Hematopoietic multipotent progenitor cell treated with erythropoietin and hydrocortisone succinate and interleukin-3 and kit ligand, for 17 days (in vitro differentiated cells): ENCODE measurements at regions not wholly inside any gene's neighbourhood (a gene's known extent, or its start where the extent isn't known, plus 50 kb on each side); places are given as distances from the start of the nearest gene placed in this dataset.

Experiments
- DNase-seq: peaks from one replicate; pipeline ENCODE4 v3.0.0-alpha.2; 2015; ENCODE audit warnings: low spot score

DNA sequence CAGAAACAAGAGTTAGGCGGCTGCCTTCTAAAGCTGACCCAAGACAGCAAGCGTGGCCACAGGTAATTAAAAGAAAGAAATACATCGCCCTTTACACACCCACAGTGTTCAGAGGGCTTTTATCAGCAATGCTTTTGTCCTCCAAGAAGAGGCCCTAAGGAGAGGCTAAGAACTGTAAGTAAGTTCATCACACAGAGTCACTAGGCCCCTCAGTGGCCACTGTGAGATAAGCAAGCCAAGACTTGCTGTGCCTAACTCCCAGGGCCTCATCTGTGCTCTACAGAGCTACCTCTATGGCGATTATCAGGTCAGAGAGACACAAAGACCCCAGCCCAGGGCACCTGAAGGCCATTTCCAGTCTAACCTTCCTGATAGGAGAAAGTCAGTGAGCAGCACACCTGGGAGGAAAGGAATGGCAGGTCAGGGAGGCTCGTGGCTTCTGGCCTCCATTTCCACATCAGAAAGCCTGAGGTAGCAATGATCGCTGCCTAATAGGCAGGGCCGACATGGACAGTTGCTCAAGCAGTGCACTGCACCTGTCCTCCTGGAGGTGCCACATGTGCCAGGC is 545.2 kb upstream of the CDH11 start:
- no peak for DNase-seq

- DNase-seq, result no peak
These were observed 544.5 kb upstream of the CDH11 start for GRCh38 chr16:65666132-65666941.

GRCh38 chr16:65665586-65665985 is 543.7 kb upstream of the CDH11 start:
- DNase-seq, result no peak

GRCh38 chr16:65663774-65664173 is 541.9 kb upstream of the CDH11 start:
- no peak for DNase-seq

- DNase-seq, result no peak
These were observed 540.4 kb upstream of the CDH11 start for GRCh38 chr16:65662256-65662655.

DNA sequence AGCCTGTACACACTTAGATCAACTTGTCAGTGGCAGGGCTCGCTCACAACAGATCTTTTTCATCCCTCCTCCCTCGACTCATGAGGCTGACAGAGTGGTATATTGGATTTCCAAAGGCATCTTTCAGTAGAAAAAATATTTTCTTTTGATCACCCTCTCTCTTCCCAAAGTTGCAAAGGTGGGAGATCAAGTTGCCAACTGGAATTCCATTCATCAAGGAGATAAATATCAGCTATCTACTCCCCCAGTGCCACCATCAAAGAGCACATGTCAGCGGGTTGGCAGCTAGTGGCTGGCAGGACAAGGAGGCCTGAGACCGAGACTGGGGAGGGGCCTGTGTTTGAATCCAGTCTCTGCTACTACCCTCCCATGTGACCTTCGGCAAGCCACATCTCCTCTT is 539.7 kb upstream of the CDH11 start:
- DNase-seq, result no peak

- DNase-seq, result no peak
These were observed 538.5 kb upstream of the CDH11 start for GRCh38 chr16:65660390-65660789.

DNA sequence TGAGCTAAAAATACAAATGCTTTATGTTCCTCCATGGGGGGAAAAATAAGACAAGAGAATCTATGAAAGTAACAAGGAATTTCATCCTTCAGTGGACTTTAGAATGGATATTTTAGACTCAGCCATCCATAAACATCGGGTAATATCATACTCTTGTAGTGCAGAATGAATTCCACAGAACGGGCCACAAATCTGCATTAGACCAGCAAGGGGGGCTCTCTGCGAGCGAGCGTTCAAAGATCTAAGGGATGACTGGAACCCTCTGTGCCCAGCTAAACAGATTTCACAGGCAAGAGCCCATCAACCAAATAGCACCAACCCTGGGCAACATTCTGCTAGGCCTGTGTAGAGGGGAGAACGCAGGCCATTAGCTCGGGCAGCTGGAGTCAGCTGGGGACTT is 537.9 kb upstream of the CDH11 start:
- no peak for DNase-seq

DNA sequence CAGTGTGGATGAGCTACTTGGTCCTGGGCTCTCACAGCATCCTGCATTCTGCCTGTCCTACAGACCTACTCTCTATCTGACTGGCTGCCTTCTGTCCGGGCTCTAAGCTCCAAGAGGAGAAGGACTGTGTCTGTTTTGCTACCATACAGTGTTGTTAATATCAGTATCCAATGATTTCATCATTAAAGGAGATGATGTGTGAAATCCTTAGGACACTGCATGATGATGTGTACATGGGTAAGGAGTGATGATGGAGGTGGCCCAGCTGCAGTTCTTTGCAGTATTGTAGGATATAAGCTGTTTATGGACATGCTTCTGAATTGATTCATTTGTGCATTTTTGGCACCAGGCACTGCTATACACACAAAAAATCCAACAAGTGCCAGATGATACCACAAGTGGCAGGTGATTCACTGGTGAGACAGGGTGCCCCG is 536.9 kb upstream of the CDH11 start:
- DNase-seq, result no peak

DNA sequence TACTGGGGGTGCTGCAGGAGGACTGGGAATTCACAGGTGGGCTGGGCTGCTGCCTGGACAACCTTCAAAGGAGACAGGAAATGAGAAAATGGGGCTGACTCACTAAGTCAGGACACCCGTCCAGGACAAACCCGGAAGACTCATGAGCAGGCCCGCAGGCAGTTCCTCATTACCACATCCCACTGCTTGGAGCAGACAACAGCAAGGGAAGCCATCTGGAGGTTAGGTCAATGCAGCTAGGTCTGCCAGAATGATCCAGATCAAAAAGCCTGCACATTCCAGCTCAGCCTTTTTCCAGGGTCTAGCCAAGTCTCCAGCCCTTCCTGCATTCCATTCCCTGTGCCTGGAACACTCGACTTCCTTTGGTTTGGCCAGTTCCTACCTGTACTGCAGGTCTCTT is 536.5 kb upstream of the CDH11 start:
- no peak for DNase-seq

DNA sequence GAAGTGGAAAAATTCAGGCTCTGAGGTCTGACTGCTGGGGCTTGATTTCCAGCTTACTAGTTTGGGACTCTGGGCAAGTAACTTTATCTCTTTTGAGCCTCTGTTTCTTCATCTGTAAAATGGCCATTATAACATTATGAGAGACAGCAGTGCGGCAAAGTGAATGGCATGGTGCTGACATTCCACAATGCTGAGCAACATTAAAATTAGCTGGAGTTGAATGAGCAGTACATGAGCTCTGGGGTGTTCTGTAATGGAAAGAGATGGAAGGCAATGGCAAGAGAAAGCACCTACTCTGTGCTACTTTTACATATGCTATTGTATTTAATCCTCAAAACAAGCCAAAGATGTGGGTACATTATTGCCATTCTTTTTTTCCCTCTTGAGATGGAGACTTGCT is 535.7 kb upstream of the CDH11 start:
- no peak for DNase-seq

DNA sequence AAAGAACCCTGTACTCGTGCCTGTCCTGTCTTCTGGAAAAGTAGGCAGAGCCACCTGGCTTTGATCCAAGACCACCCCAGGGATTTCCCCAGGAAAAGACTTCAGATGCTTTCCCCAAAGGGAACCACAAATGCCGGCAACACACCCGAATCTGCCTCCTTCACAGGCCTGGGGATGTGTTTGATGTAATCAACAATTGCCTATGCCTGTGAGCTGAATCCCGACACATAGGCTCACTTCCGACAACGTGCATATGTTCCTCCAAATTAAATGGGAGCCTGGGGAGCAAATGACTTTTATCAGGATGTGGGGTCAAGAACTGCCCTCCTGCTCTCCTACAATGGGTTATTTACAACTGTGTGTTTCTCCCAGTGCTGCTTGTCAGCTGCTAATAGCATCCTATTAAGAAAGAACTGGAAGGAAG is 535.2 kb upstream of the CDH11 start:
- no peak for DNase-seq

GRCh38 chr16:65655802-65656201 is 533.9 kb upstream of the CDH11 start:
- DNase-seq, result no peak

- DNase-seq, result no peak
These were observed 526.2 kb upstream of the CDH11 start for GRCh38 chr16:65648101-65648500.

- no peak for DNase-seq
These were observed 523.0 kb upstream of the CDH11 start for GRCh38 chr16:65644821-65645220.

DNA sequence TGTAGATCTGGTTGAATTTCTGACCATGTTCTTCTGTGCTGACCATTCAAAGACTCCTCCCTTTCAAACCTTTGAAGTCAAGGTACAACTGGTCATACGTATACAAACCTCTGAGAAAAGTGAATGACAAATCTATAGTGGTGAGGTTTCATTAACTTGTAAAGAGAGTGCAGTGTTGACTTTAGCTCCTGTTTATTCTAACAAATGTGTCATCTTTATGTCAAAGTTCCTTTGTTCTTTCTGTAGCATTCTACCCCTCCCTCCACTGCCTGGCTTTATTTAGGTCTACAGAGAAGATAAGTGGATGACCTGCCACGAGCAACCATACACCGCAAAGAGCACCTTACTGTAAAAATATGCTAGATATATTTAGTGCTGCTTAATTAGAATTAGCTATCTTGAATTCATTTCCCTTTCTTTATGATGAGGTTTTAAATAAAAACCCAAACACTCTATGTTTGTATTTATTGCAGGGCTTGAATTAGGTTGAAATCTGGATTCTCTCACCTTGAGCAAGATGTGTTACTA is 520.0 kb upstream of the CDH11 start:
- no peak for DNase-seq

DNA sequence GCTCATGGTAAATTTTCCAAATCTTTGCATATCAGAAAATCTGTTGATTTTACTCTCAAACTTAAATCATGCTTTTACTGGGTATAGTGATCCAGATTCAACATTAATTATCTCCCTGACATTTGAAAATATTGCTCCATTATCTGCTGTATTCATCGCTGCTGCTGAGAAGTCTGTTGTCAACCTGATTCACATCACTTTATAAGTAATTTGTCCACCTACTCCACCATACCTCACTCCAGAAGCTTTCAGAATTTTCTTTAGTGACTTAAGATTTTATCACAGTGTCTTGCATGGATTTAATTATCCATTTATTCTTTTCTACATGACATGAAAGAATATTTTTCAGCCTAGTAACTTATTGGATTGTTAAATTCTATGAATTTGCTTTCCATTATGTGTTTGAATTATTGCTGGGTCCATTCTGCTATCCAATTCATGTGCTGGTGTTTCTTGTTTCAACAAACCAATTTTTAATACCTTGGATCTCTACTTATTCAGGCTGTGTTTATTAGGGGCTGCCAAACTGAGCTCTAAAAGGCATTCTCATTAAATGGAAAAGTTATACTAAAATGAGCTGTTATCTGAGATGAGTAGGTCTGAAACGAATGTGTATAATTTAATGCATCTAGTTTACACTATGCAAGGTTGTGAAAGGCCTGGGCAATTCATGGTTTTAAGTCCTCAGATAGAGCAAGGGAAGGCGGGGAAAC is 519.3 kb upstream of the CDH11 start:
- no peak for DNase-seq

DNA sequence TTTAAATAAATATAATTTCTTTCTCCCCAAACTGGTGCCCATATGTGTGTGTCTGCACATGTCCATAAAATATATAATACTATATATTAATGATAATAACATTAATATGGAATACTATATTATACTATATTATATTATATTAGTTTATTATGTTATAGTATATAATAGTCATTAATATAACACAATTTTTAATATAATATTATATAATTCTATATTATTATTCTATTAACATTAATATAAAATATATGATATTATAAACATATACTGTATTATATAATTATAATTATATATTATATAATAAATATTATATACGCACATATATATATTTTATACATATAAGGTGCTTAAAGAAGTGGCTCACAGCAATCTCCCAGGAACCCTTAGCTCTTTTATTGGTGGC is 513.0 kb upstream of the CDH11 start:
- no peak for DNase-seq

DNA sequence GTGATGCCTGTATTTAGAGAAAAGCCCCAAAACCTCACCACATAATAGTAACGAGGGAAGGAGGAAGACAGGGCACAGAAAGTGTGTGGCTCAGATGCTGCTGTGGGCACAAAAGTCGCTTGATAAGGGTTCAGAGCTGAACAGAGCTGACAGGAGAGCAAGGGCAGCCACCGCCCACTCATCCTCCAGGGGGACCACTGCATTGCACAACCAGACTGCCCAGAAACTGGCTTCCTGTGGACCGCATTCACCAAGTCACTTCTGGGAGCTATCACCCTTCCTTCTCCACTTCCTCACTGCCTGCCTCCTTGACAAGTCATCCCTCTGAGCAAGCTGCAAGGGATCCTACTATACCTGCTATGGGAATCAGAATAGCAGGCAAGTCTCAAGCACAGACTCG is 512.4 kb upstream of the CDH11 start:
- no peak for DNase-seq

DNA sequence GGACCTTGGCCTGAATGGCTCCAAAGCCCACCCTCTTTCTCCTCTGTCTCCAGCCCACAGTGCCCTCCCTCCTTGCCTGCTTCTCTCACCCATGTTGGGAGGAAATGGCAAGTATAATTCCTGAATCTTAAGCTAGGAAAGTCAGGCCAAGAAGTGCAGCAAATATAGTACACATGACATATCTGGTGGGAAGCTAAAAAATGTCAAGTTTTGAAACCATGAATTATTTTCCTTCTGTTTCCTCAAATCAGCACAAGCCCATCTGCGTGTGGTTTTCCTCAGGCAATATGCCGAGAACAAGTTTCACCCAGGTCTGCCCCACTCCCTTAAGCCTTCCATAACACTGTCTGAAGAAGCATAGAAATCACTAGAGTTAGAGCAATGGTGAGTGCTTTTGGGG is 502.8 kb upstream of the CDH11 start:
- DNase-seq, result no peak

DNA sequence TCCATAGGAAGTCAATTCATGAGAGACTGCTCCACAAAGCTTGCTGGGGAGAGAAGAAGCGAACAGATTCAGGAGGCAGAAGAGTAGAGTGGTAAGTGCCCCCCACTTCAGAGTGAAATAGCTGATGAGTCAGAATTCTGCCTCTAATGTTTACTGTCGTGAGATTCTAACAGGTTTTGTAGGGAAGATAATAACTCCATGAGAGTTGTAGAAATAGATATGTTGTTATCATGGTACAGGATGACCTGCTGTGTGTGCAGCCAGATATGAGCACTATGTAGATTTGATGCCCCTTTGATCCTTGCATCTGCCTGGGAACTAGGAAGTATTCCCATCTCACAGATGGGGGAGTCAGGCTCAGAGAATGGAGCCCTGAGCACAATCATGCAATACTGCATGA is 502.4 kb upstream of the CDH11 start:
- DNase-seq, result no peak

DNA sequence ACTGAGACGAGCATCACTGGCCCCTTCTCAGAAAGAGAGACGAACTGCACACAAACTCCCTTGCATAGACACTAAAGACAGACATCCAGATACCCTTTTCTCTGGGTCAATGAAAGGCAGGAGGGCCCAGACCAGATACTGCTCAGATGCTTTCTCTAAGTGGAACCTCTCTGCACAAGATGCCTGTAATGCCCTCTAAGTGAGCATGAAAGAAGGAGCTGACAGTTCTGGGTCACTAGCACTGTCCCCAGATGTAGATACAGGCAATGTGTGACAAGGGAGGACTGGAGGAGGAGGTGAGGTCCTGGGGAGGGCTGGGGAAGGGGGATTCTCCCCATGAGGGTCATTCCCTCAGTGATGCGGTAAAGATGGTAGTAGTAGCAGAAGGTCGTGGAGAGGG is 501.0 kb upstream of the CDH11 start:
- no peak for DNase-seq

GRCh38 chr16:65622151-65622550 is 500.3 kb upstream of the CDH11 start:
- no peak for DNase-seq
